Natural killer cell (primary cell): ENCODE measurements at regions not wholly inside any gene's neighbourhood (a gene's known extent, or its start where the extent isn't known, plus 50 kb on each side); places are given as distances from the start of the nearest gene placed in this dataset.

ENCODE experiments used
- ATAC-seq, 3 donors: fragments of 150-1000 bp in 2 of 3; fragments of 200-7000 bp in 1 of 3; cut with Tn5 transposase; 1 replicate in 1 of 3; 2 replicates in 2 of 3; pipeline ENCODE4 v1.10.0; 2021; ENCODE audit warnings: mild to moderate bottlenecking in 2 of 3, moderate library complexity in 2 of 3
- DNase-seq, 2 donors: peaks; one replicate each; pipeline versions ENCODE4 v3.0.0 to v3.0.0-alpha.2; 2013 to 2021; ENCODE audit warnings: mixed read lengths in 1 of 2
- H3K27ac ChIP-seq: one replicate; pipeline ENCODE4 v1.5.1; 2013; ENCODE audit warnings: mild to moderate bottlenecking, low read length
- H3K27me3 ChIP-seq: one replicate; pipeline ENCODE4 v1.6.1; 2013; ENCODE audit warnings: low read length; ENCODE audit not compliant: control insufficient read depth, insufficient read depth
- H3K36me3 ChIP-seq: one replicate; pipeline ENCODE4 v1.6.1; 2013; ENCODE audit warnings: low read length; ENCODE audit not compliant: control insufficient read depth, insufficient read depth
- H3K4me1 ChIP-seq: one replicate; pipeline ENCODE4 v1.6.1; 2013; ENCODE audit warnings: low read length; ENCODE audit not compliant: control insufficient read depth, insufficient read depth
- H3K4me3 ChIP-seq: one replicate; pipeline ENCODE4 v1.5.1; 2013; ENCODE audit warnings: low read length
- H3K9me3 ChIP-seq: one replicate; pipeline ENCODE4 v1.6.1; 2013; ENCODE audit warnings: low read length; ENCODE audit not compliant: control insufficient read depth, insufficient read depth
- H3K27ac Mint-ChIP-seq, 2 donors: one replicate each; pipeline ENCODE4 v1.8.0; 2022; ENCODE audit warnings: mild to moderate bottlenecking in 2 of 2, mixed read lengths in 2 of 2, moderate library complexity in 1 of 2
- H3K27me3 Mint-ChIP-seq, 2 donors: one replicate each; pipeline ENCODE4 v1.8.0; 2022; ENCODE audit warnings: low read depth in 2 of 2, mixed read lengths in 2 of 2
- H3K36me3 Mint-ChIP-seq: one replicate; pipeline ENCODE4 v1.8.0; 2022; ENCODE audit warnings: mixed read lengths
- H3K4me1 Mint-ChIP-seq, 2 donors: one replicate each; pipeline ENCODE4 v1.8.0; 2022; ENCODE audit warnings: mixed read lengths in 2 of 2
- H3K4me3 Mint-ChIP-seq: one replicate; pipeline ENCODE4 v1.8.0; 2022; ENCODE audit warnings: mild to moderate bottlenecking, moderate library complexity, mixed read lengths
- H3K9me3 Mint-ChIP-seq, 2 donors: one replicate each; pipeline ENCODE4 v1.8.0; 2022; ENCODE audit warnings: mixed read lengths in 2 of 2
- CTCF ChIP-seq: fragments of 200-600 bp; IDR thresholded peaks from one replicate; pipeline ENCODE4 v1.8.0; 2022; ENCODE audit warnings: antibody characterized with exemption
- WGBS: methylation state at CpG from one replicate; pipeline ENCODE4 v1.1.7; 2013; ENCODE audit warnings: missing lambda C conversion rate; ENCODE audit not compliant: insufficient coverage; 5-methylcytosine and 5-hydroxymethylcytosine counted together
- intact Hi-C: fragments of 100-400 bp; cut with micrococcal nuclease; formaldehyde crosslinking; loops from one replicate; pipeline ENCODE4 v1.14.2; 2022

- DNase-seq, result no peak
- intact Hi-C loops, result no loop called here
- H3K27me3 Mint-ChIP-seq, result peaks cover 0 to 3% of the 10 kb centered on the region in 2 donors
- no peak overlapping the region for H3K4me3 Mint-ChIP-seq
- TF ChIP-seq CTCF, result no peak
- H3K27ac ChIP-seq, result no peak overlapping the region
- no peaks in the 10 kb centered on the region for H3K27me3 ChIP-seq
- H3K27ac Mint-ChIP-seq, result no peak overlapping the region
- H3K9me3 Mint-ChIP-seq, result no peaks in the 10 kb centered on the region
- H3K9me3 ChIP-seq, result no peaks in the 10 kb centered on the region
- no peak overlapping the region for H3K4me3 ChIP-seq
- no peaks in the 10 kb centered on the region for H3K36me3 Mint-ChIP-seq
- H3K4me1 ChIP-seq, result no peaks in the 10 kb centered on the region
- H3K4me1 Mint-ChIP-seq, result no peaks in the 10 kb centered on the region
- WGBS, result 75% methylated on average over 1 of the region's 2 CpGs
- ATAC-seq, result no peak
- H3K36me3 ChIP-seq, result no peaks in the 10 kb centered on the region
Observed at GRCh38 chr6:165728216-165728615, 65.2 kb upstream of the PDE10A start.

- H3K9me3 ChIP-seq, result no peaks in the 10 kb centered on the region
- WGBS, result 83% methylated on average over 23 of the region's 23 CpGs
- intact Hi-C loops, result no loop called here
- ATAC-seq, result no peak
- H3K27ac ChIP-seq, result no peak overlapping the region
- no peak overlapping the region for H3K27ac Mint-ChIP-seq
- H3K4me1 Mint-ChIP-seq, result no peaks in the 10 kb centered on the region
- H3K27me3 Mint-ChIP-seq, result peaks cover 0 to 3% of the 10 kb centered on the region in 2 donors
- no peak overlapping the region for H3K4me3 Mint-ChIP-seq
- no peaks in the 10 kb centered on the region for H3K4me1 ChIP-seq
- H3K36me3 Mint-ChIP-seq, result no peaks in the 10 kb centered on the region
- DNase-seq, result no peak
- H3K9me3 Mint-ChIP-seq, result no peaks in the 10 kb centered on the region
- H3K27me3 ChIP-seq, result no peaks in the 10 kb centered on the region
- no peaks in the 10 kb centered on the region for H3K36me3 ChIP-seq
- no peak overlapping the region for H3K4me3 ChIP-seq
- no peak for TF ChIP-seq CTCF
Observed at GRCh38 chr6:165726965-165727381, 63.9 kb upstream of the PDE10A start.

GRCh38 chr6:165726290-165726875 lies 63.3 kb upstream of the PDE10A start:
- DNase-seq (no peak), ATAC-seq (no peak)
- H3K9me3 ChIP-seq, result no peaks in the 10 kb centered on the region
- Mint-ChIP-seq H3K27ac (no peak overlapping the region), H3K4me1 (no peaks in the 10 kb centered on the region), H3K4me3 (no peak overlapping the region), H3K27me3 (peaks cover 0 to 3% of the 10 kb centered on the region in 2 donors), H3K9me3 (no peaks in the 10 kb centered on the region), H3K36me3 (no peaks in the 10 kb centered on the region)
- H3K27ac ChIP-seq, result no peak overlapping the region
- H3K27me3 ChIP-seq, result no peaks in the 10 kb centered on the region
- no peaks in the 10 kb centered on the region for H3K4me1 ChIP-seq
- whole genome bisulfite sequencing, result 92% methylated on average over 25 of the region's 25 CpGs
- no peak overlapping the region for H3K4me3 ChIP-seq
- intact Hi-C loops, result no loop called here
- H3K36me3 ChIP-seq, result no peaks in the 10 kb centered on the region
- TF ChIP-seq CTCF, result no peak

GRCh38 chr6:165725201-165725600 lies 62.2 kb upstream of the PDE10A start:
- H3K4me3 Mint-ChIP-seq, result no peak overlapping the region
- WGBS, result 82% methylated on average over 7 of the region's 7 CpGs
- Histone ChIP-seq H3K4me3 (no peak overlapping the region), H3K9me3 (no peaks in the 10 kb centered on the region), H3K4me1 (no peaks in the 10 kb centered on the region), H3K27me3 (no peaks in the 10 kb centered on the region), H3K36me3 (no peaks in the 10 kb centered on the region), H3K27ac (no peak overlapping the region)
- no peaks in the 10 kb centered on the region for H3K27me3 Mint-ChIP-seq
- no peak for DNase-seq
- no peaks in the 10 kb centered on the region for H3K9me3 Mint-ChIP-seq
- no peaks in the 10 kb centered on the region for H3K36me3 Mint-ChIP-seq
- TF ChIP-seq CTCF, result no peak
- no peak overlapping the region for H3K27ac Mint-ChIP-seq
- intact Hi-C loops, result no loop called here
- no peaks in the 10 kb centered on the region for H3K4me1 Mint-ChIP-seq
- no peak for ATAC-seq
